GM12878 (cell line): ENCODE measurements at regions not wholly inside any gene's neighbourhood (a gene's known extent, or its start where the extent isn't known, plus 50 kb on each side); places are given as distances from the start of the nearest gene placed in this dataset.

Experiments used
- ATAC-seq: fragments of 200-7000 bp; cut with Tn5 transposase; 3 replicates; pipeline ENCODE4 v1.9.1; 2020; ENCODE audit warnings: mild to moderate bottlenecking, moderate library complexity
- BruUV-seq: library from RNA; stranded (reverse); fragments of 400-500 nt; replicated peaks from 2 replicates; lab custom pipeline; 2021; lab: Mats Ljungman, UMichigan
- CTCF ChIA-PET: fragments of 300-600 bp; sonication (Branson Sonifier 250); formaldehyde crosslinking; extraction: SDS; loops from one replicate; lab custom pipeline; 2021; ENCODE audit warnings: inconsistent platforms; lab: Yijun Ruan, JAX
- POLR2A ChIA-PET: fragments of 350-600 bp; formaldehyde crosslinking; extraction: SDS; loops from one replicate; lab custom pipeline; 2021; ENCODE audit warnings: inconsistent platforms; lab: Charles Lee
- RAD21 ChIA-PET: fragments of 300-600 bp; sonication (Branson Sonifier 250); formaldehyde crosslinking; loops from one replicate; lab custom pipeline; 2023; ENCODE audit warnings: antibody characterized with exemption; ENCODE audit not compliant: unreplicated experiment; lab: Charles Lee
- SMC1A ChIA-PET: fragments of 300-600 bp; sonication (Branson Sonifier 250); formaldehyde crosslinking; loops from one replicate; lab custom pipeline; 2023; ENCODE audit not compliant: unreplicated experiment, uncharacterized antibody; lab: Charles Lee
- DNase-seq: peaks from one replicate; pipeline ENCODE4 v3.0.0-alpha.2; 2011; ENCODE audit warnings: low read depth, low spot score
- FAIRE-seq: peaks from 3 replicates; lab custom pipeline; 2011; peaks lifted over from hg19 to GRCh38; lab: Jason Lieb, UNC
- H2AFZ ChIP-seq: 2 replicates; pipeline ENCODE4 v1.6.0; 2011; ENCODE audit warnings: low read depth, low read length, control low read depth; ENCODE audit not compliant: control insufficient read depth
- H3K27ac ChIP-seq: 2 replicates; pipeline ENCODE4 v1.5.1; 2011; ENCODE audit warnings: control low read depth; ENCODE audit not compliant: control insufficient read depth, insufficient read depth
- H3K27me3 ChIP-seq, 2 experiments: replicated peaks in 1 of 2; 2 replicates each; pipeline versions ENCODE4 v1.6.0 to v1.6.1; 2011; ENCODE audit warnings: low read length in 1 of 2; ENCODE audit not compliant: control insufficient read depth in 2 of 2, insufficient read depth in 2 of 2
- H3K36me3 ChIP-seq, 2 experiments: 2 replicates each; pipeline ENCODE4 v1.5.1; 2011; ENCODE audit warnings: low read length in 1 of 2; ENCODE audit not compliant: control insufficient read depth in 2 of 2, insufficient read depth in 2 of 2
- H3K4me1 ChIP-seq: 2 replicates; pipeline ENCODE4 v1.6.1; 2011; ENCODE audit warnings: mild to moderate bottlenecking, low read length, moderate library complexity, mixed read lengths; ENCODE audit not compliant: control insufficient read depth, insufficient read depth
- H3K4me2 ChIP-seq: 2 replicates; pipeline ENCODE4 v1.6.0; 2011; ENCODE audit warnings: control low read depth; ENCODE audit not compliant: control insufficient read depth, insufficient read depth
- H3K4me3 ChIP-seq: fragments of 200-600 bp; sonication (generic); 2 replicates; pipeline ENCODE4 v1.5.1; 2016
- H3K79me2 ChIP-seq: 2 replicates; pipeline ENCODE4 v1.6.0; 2011; ENCODE audit warnings: low read length; ENCODE audit not compliant: control insufficient read depth, insufficient read depth
- H3K9ac ChIP-seq: 2 replicates; pipeline ENCODE4 v1.8.0; 2011; ENCODE audit warnings: low read length, control low read depth, mixed read lengths; ENCODE audit not compliant: control insufficient read depth, insufficient read depth
- H3K9me3 ChIP-seq: replicated peaks from 3 replicates; pipeline ENCODE4 v1.5.1; 2011; ENCODE audit warnings: mild to moderate bottlenecking, low read length; ENCODE audit not compliant: control insufficient read depth, insufficient read depth
- H4K20me1 ChIP-seq: 2 replicates; pipeline ENCODE4 v1.6.0; 2011; ENCODE audit not compliant: control insufficient read depth, insufficient read depth
- BACH1 ChIP-seq: fragments of 450-650 bp; IDR thresholded peaks from 2 replicates; pipeline ENCODE4 v1.6.1; 2017; ENCODE audit warnings: mild to moderate bottlenecking, borderline replicate concordance
- CBX3 ChIP-seq: fragments of 200-600 bp; sonication (generic); IDR thresholded peaks from 2 replicates; pipeline ENCODE4 v1.6.1; 2016; ENCODE audit warnings: low read depth, borderline replicate concordance
- HDAC2 ChIP-seq: fragments of 200-600 bp; sonication (generic); IDR thresholded peaks from 2 replicates; pipeline ENCODE4 v1.6.1; 2017
- JUND ChIP-seq: IDR thresholded peaks from 2 replicates; pipeline ENCODE4 v1.6.1; 2012; ENCODE audit warnings: low read depth, mild to moderate bottlenecking, low read length, improper control_type of control experiment, moderate library complexity
- MEF2B ChIP-seq: fragments of 450-650 bp; IDR thresholded peaks from 2 replicates; pipeline ENCODE4 v1.6.1; 2018; ENCODE audit warnings: mild to moderate bottlenecking, moderate library complexity; ENCODE audit not compliant: partially characterized antibody, poor library complexity, severe bottlenecking
- POU2F2 ChIP-seq: IDR thresholded peaks from 3 replicates; pipeline ENCODE4 v1.6.1; 2011; ENCODE audit warnings: low read depth, mild to moderate bottlenecking, low read length, borderline replicate concordance
- SMAD1 ChIP-seq: fragments of 450-650 bp; IDR thresholded peaks from 2 replicates; pipeline ENCODE4 v1.6.1; 2018; ENCODE audit warnings: mild to moderate bottlenecking, low read depth; ENCODE audit not compliant: partially characterized antibody
- SMC3 ChIP-seq: IDR thresholded peaks from 2 replicates; pipeline ENCODE4 v1.6.1; 2011; ENCODE audit warnings: low read length, improper control_type of control experiment, borderline replicate concordance
- SP1 ChIP-seq: IDR thresholded peaks from one replicate; pipeline ENCODE4 v1.6.1; 2011; ENCODE audit warnings: low read depth, low read length
- STAT3 ChIP-seq: IDR thresholded peaks from 2 replicates; pipeline ENCODE4 v1.6.1; 2011; ENCODE audit warnings: low read depth, low read length, improper control_type of control experiment
- TBL1XR1 ChIP-seq: IDR thresholded peaks from 2 replicates; pipeline ENCODE4 v1.6.1; 2012; ENCODE audit warnings: low read depth, low read length, improper control_type of control experiment
- TCF12 ChIP-seq: IDR thresholded peaks from 2 replicates; pipeline ENCODE4 v1.6.1; 2011; ENCODE audit warnings: low read depth, mild to moderate bottlenecking, low read length
- ZBTB4 ChIP-seq: fragments of 450-650 bp; formaldehyde crosslinking; IDR thresholded peaks from 2 replicates; pipeline ENCODE4 v1.4.0; 2022; ENCODE audit warnings: mild to moderate bottlenecking, moderate library complexity
- ZZZ3 ChIP-seq: IDR thresholded peaks from 2 replicates; pipeline ENCODE4 v1.6.1; 2011; ENCODE audit warnings: low read depth; ENCODE audit not compliant: control insufficient read depth, insufficient read length
- WGBS: methylation state at CpG from one replicate; pipeline ENCODE4 v1.1.6; 2016; ENCODE audit warnings: low lambda C conversion rate; ENCODE audit not compliant: insufficient replicate concordance, insufficient coverage; ENCODE audit errors: missing lambda C conversion rate; 5-methylcytosine and 5-hydroxymethylcytosine counted together
- in situ Hi-C: fragments of 300-500 bp; cut with MboI; formaldehyde crosslinking; loops from 9 replicates; pipeline ENCODE4 v1.14.3; 2018; ENCODE audit warnings: mixed read lengths
- intact Hi-C: fragments of 100-400 bp; cut with micrococcal nuclease; formaldehyde crosslinking; loops from one replicate; pipeline ENCODE4 v1.14.2; 2022; ENCODE audit not compliant: unreplicated experiment

- WGBS: 37% methylated on average over 3 of the region's 3 CpGs
- ChIA-PET POLR2A (no interaction called here), SMC1A (no interaction called here), CTCF (interaction anchor here (1.2 kb wide), 1 partner anchor 180 kb away, joined by 3 read pairs; no protein-coding TSS in a partner anchor)
- Histone ChIP-seq H2AFZ (no peak overlapping the region), H3K9ac (no peak overlapping the region), H3K79me2 (no peaks in the 10 kb centered on the region), H4K20me1 (no peaks in the 10 kb centered on the region)
- BruUV-seq: no TSS peak
- intact Hi-C loops (no loop called here), in situ Hi-C loops (no loop called here)
- no peak for DNase-seq
- no peak for TF ChIP-seq ZZZ3
- no peak for TF ChIP-seq SMAD1
- TF ChIP-seq STAT3: no peak
- no peak for TF ChIP-seq HDAC2
- TF ChIP-seq ZBTB4 (CRISPR knock-in tag): no peak
- TF ChIP-seq POU2F2: no peak
- no peak for TF ChIP-seq CBX3
- TF ChIP-seq SMC3: no peak
- TF ChIP-seq MEF2B: no peak
- no peak for TF ChIP-seq TBL1XR1
- no peak for TF ChIP-seq JUND
- TF ChIP-seq SP1: no peak
- TF ChIP-seq TCF12: no peak
- TF ChIP-seq BACH1: no peak
- TF ChIP-seq, all 136 proteins: peak for 0
- H3K27ac ChIP-seq: no peak overlapping the region
- RAD21 ChIA-PET: no interaction called here
- H3K4me1 ChIP-seq: no peaks in the 10 kb centered on the region
- no peaks in the 10 kb centered on the region for H3K27me3 ChIP-seq
- no peak for ATAC-seq
- no peak overlapping the region for H3K4me3 ChIP-seq
- no peaks in the 10 kb centered on the region for H3K36me3 ChIP-seq
- no peaks in the 10 kb centered on the region for H3K9me3 ChIP-seq
- no peak overlapping the region for H3K4me2 ChIP-seq
- FAIRE-seq: no peak
Observed at GRCh38 chr5:127133071-127133470, 59.8 kb upstream of the C5orf63 start.
